ENCODE measurements at regions not wholly inside any gene's neighbourhood (a gene's known extent, or its start where the extent isn't known, plus 50 kb on each side); places are given as distances from the start of the nearest gene placed in this dataset.

GRCh38 chr5:43893951-43894684, 291.1 kb downstream of the NNT start:
- TF ChIP-seq ZNF749 (CRISPR knock-in tag; IDR thresholded peaks at IDR 0.05; ENCODE audit: borderline replicate concordance) (no peak), GABPB1 (CRISPR knock-in tag; IDR thresholded peaks at IDR 0.05) (no peak), CTCF (CRISPR knock-in tag; IDR thresholded peaks at IDR 0.05) (no peak)

Data from HepG2 (cell line).